ENCODE measurements at regions not wholly inside any gene's neighbourhood (a gene's known extent, or its start where the extent isn't known, plus 50 kb on each side); places are given as distances from the start of the nearest gene placed in this dataset.

DNA sequence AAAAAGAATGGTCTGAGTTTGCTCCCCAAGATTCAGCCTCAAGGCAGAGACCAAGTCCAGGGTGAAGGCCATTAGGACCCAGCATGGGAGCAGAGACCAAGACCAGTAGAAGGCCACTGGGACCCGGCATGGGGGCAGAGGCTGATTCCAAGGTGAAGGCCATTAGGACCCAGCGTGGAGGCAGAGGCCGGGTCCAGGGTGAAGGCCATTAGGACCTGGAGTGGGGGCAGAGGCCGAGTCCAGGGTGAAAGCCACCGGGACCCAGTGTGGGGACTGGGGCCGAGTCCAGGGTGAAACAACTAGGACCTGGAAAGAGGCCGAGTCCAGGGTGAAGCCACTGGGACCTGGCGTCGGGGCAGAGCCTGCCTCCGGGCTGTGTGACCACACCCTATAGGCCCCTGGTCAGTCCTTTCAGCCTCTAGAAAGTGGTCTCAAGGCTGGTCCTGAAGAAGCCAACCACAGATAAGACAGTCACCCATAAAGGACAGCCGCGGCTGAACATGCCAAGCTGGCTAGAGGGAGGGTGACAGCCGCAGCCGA, 113.8 kb upstream of the SALL3 start:
- ATAC-seq (ENCODE audit: low FRiP score) (no peak), DNase-seq (ENCODE audit: low spot score) (no peak)
- TF ChIP-seq, protein P1, sequence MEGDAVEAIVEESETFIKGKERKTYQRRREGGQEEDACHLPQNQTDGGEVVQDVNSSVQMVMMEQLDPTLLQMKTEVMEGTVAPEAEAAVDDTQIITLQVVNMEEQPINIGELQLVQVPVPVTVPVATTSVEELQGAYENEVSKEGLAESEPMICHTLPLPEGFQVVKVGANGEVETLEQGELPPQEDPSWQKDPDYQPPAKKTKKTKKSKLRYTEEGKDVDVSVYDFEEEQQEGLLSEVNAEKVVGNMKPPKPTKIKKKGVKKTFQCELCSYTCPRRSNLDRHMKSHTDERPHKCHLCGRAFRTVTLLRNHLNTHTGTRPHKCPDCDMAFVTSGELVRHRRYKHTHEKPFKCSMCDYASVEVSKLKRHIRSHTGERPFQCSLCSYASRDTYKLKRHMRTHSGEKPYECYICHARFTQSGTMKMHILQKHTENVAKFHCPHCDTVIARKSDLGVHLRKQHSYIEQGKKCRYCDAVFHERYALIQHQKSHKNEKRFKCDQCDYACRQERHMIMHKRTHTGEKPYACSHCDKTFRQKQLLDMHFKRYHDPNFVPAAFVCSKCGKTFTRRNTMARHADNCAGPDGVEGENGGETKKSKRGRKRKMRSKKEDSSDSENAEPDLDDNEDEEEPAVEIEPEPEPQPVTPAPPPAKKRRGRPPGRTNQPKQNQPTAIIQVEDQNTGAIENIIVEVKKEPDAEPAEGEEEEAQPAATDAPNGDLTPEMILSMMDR (IDR thresholded peaks at IDR 0.05): no peak

DNA sequence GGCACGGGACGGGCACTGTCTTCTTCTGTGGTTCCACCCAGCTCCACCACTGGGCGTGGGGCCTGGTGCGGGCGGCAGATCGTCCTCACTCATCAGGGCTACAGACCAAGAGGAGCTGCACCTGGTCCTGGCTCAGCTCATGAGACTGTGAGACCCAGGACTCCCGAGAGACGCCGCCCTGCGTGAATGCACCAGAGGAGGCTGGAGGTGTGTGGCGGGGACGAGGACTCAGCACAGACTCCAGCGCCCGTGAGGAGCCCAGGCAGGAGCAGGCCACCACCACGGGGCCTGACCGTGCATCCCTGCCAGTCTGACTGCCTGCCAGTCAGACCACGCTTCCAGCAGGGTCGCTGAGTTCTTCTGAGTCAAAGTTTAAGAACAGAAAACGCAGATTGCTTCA, 112.5 kb upstream of the SALL3 start:
- no peak for DNase-seq (ENCODE audit: low spot score)
- no peak for ATAC-seq (ENCODE audit: low FRiP score)
- TF ChIP-seq, protein P1 (IDR thresholded peaks at IDR 0.05): no peak

DNA sequence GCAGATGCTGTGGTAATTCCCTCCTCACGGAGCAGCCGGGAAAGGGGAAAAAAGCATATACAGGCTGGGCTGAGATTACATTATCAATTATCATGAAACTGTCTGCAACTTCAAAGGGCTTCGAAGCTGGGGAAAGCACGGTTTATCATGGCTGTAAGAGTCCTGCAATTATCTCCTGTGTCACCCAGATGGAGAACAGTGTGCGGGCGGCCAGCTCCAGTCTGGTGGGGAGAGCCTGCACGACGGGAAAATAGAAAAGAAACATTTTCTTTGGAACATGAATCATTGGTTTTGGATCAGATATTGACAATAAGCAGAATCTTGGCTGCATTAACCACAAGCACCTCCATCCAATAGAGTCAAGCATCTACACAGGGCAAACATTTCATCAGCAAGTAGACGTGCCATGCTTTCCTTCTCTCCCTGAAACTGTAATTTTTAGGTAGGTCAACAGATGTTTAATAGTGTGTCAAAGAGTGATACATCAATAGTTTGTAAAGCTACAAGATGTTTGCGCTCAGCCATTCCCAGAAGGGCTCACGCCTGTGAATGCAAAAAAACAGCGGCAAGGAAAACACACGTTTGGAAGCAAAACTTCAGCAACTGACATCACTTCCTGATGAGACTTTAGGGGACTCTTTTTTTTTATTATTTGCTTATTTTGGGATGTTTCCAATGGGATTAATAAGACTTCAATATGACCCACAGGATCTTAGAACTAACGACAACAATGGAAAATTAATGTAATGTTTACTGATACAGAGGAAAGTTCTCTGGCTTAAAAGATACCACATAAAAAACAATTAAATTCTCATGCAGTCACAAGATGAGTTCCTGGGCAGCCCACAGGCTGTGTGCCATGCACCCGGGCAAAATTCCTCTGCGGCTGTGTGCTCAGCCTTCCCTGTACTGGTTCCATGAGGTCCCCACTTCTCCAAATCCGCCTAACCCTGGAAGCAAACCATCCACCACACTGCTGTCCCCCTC, 111.0 kb upstream of the SALL3 start:
- no peak for ATAC-seq (ENCODE audit: low FRiP score)
- TF ChIP-seq, protein P1 (IDR thresholded peaks at IDR 0.05): no peak
- no peak for DNase-seq (ENCODE audit: low spot score)

DNA sequence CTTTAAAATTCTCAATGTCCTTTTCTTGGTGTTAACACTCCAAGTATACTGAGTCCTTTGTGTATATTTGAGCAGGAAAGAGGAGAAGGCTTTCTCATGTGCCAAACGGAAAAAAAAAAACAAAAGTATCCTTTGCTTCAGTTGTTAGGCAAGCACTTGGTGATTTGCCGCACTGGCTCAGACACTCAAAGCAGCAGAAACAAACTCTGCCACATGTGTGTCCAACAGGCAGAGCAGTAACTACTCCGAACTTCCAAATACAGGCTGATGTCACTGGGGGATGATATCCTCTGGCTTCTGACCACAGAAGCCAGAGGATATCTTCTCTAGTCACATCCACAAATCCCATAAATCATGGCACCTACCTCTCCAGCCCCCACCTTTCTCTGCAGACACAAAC, 108.0 kb upstream of the SALL3 start:
- DNase-seq (ENCODE audit: low spot score): no peak
- no peak for ATAC-seq (ENCODE audit: low FRiP score)

DNA sequence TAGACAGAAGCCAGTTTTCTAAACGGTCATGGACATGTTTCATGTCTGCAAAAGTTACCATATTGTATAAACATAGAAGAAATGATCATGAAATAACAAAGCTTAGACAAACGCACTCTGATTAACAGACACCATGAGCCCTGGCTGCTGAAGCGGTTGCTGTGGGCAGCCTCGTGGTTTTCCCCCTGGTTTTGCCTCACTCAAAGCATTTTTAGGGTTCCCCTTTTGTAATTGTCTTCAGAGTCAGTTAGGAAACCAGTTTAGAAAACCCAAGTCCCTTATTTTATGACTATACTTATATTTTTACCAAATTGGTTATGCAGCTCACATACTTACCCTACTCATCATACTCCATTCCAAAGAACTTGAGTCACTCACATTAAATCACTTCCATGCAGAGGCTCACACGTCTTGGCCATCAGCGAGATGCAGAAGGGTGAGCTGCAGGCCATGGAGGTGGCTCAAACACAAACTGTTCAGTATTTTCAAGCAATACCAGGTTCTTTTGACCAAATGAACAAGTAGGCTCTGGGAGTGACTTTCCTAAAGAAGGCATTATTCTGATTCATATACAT, 105.6 kb upstream of the SALL3 start:
- no peak for DNase-seq (ENCODE audit: low spot score)
- no peak for ATAC-seq (ENCODE audit: low FRiP score)
- TF ChIP-seq, protein P1 (IDR thresholded peaks at IDR 0.05): no peak

More for the DNA sequence above, 108.0 kb upstream of the SALL3 start:
- TF ChIP-seq, protein P1 (IDR thresholded peaks at IDR 0.05): no peak

DNA sequence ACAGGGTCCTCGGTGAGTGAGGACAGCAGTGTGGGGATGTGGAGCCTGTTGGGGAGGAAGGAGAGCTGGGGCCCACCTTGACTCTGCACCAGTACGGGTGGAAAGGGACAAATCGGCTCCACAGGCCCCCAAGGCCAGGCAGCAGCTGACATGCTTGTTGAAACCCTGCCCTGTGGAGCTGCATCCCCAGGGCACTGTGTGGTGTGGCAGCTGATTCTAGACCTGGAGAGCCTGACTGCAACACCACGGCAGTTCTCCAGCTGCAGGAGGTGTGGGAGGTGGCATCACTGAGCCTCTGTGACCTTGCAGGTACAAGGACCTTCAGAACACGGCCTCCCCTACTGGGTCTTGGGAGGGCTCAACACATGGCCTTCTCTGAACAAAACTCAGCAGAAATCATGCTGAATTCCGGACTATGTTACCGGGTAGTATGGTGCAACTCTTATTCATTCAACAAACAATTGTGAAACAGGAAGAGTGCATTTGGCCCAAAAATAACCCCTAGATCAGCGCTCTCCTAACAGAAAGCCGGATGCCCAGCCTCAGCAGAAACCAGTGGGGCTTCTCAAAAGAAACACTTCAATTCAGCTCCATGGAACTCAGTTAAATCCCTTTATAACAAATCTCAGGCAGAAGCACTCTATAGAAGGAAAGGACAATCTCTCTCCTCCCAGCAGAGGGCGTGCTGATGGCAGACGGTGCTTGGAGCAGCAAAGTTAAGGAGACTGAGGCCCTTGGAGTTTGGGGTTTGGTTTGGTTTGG, 104.4 kb upstream of the SALL3 start:
- ATAC-seq (ENCODE audit: low FRiP score): no peak

More for the DNA sequence above, 104.4 kb upstream of the SALL3 start:
- TF ChIP-seq, protein P1 (IDR thresholded peaks at IDR 0.05): no peak
- no peak for DNase-seq (ENCODE audit: low spot score)

Measured in omental fat pad (tissue), 3 donors.